ENCODE measurements at regions not wholly inside any gene's neighbourhood (a gene's known extent, or its start where the extent isn't known, plus 50 kb on each side); places are given as distances from the start of the nearest gene placed in this dataset.

DNA sequence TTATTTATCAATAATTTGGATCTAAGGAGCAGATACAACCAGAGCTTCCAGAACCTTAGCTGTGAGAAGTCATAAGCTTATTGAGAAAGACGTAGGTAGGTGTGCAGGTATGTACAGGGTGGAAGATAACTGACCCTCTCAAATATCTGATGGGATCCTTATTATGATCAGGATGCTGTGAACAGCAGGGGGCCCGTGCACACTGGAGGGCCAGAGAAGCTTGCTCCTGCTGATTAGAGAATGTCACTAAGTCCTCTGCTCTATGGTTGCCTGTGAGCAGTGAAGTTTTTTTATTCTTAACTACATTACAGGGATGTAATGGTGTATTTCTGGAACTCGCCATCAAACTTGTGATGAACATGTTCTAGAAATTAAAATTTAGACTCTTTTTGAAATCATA is 108.9 kb upstream of the POU5F2 start (continued):
- TF ChIP-seq, protein P1, sequence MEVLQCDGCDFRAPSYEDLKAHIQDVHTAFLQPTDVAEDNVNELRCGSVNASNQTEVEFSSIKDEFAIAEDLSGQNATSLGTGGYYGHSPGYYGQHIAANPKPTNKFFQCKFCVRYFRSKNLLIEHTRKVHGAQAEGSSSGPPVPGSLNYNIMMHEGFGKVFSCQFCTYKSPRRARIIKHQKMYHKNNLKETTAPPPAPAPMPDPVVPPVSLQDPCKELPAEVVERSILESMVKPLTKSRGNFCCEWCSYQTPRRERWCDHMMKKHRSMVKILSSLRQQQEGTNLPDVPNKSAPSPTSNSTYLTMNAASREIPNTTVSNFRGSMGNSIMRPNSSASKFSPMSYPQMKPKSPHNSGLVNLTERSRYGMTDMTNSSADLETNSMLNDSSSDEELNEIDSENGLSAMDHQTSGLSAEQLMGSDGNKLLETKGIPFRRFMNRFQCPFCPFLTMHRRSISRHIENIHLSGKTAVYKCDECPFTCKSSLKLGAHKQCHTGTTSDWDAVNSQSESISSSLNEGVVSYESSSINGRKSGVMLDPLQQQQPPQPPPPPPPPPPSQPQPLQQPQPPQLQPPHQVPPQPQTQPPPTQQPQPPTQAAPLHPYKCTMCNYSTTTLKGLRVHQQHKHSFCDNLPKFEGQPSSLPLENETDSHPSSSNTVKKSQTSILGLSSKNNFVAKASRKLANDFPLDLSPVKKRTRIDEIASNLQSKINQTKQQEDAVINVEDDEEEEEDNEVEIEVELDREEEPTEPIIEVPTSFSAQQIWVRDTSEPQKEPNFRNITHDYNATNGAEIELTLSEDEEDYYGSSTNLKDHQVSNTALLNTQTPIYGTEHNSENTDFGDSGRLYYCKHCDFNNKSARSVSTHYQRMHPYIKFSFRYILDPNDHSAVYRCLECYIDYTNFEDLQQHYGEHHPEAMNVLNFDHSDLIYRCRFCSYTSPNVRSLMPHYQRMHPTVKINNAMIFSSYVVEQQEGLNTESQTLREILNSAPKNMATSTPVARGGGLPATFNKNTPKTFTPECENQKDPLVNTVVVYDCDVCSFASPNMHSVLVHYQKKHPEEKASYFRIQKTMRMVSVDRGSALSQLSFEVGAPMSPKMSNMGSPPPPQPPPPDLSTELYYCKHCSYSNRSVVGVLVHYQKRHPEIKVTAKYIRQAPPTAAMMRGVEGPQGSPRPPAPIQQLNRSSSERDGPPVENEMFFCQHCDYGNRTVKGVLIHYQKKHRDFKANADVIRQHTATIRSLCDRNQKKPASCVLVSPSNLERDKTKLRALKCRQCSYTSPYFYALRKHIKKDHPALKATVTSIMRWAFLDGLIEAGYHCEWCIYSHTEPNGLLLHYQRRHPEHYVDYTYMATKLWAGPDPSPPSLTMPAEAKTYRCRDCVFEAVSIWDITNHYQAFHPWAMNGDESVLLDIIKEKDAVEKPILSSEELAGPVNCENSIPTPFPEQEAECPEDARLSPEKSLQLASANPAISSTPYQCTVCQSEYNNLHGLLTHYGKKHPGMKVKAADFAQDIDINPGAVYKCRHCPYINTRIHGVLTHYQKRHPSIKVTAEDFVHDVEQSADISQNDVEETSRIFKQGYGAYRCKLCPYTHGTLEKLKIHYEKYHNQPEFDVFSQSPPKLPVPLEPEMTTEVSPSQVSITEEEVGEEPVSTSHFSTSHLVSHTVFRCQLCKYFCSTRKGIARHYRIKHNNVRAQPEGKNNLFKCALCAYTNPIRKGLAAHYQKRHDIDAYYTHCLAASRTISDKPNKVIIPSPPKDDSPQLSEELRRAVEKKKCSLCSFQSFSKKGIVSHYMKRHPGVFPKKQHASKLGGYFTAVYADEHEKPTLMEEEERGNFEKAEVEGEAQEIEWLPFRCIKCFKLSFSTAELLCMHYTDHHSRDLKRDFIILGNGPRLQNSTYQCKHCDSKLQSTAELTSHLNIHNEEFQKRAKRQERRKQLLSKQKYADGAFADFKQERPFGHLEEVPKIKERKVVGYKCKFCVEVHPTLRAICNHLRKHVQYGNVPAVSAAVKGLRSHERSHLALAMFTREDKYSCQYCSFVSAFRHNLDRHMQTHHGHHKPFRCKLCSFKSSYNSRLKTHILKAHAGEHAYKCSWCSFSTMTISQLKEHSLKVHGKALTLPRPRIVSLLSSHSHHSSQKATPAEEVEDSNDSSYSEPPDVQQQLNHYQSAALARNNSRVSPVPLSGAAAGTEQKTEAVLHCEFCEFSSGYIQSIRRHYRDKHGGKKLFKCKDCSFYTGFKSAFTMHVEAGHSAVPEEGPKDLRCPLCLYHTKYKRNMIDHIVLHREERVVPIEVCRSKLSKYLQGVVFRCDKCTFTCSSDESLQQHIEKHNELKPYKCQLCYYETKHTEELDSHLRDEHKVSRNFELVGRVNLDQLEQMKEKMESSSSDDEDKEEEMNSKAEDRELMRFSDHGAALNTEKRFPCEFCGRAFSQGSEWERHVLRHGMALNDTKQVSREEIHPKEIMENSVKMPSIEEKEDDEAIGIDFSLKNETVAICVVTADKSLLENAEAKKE (CRISPR knock-in tag; IDR thresholded peaks at IDR 0.05) = no peak
- no peak for TF ChIP-seq EZH2 (IDR thresholded peaks at IDR 0.05; ENCODE audit: low read depth, unreplicated experiment)
- TF ChIP-seq STAT1 (IDR thresholded peaks at IDR 0.05; ENCODE audit: unreplicated experiment) = no peak
- TF ChIP-seq EZH2phosphoT487 (IDR thresholded peaks at IDR 0.05; ENCODE audit: unreplicated experiment) = no peak
- TF ChIP-seq, protein P2, sequence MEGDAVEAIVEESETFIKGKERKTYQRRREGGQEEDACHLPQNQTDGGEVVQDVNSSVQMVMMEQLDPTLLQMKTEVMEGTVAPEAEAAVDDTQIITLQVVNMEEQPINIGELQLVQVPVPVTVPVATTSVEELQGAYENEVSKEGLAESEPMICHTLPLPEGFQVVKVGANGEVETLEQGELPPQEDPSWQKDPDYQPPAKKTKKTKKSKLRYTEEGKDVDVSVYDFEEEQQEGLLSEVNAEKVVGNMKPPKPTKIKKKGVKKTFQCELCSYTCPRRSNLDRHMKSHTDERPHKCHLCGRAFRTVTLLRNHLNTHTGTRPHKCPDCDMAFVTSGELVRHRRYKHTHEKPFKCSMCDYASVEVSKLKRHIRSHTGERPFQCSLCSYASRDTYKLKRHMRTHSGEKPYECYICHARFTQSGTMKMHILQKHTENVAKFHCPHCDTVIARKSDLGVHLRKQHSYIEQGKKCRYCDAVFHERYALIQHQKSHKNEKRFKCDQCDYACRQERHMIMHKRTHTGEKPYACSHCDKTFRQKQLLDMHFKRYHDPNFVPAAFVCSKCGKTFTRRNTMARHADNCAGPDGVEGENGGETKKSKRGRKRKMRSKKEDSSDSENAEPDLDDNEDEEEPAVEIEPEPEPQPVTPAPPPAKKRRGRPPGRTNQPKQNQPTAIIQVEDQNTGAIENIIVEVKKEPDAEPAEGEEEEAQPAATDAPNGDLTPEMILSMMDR (conservative IDR thresholded peaks at IDR 0.05; ENCODE audit: low read depth in 2 of 2) = no peak
- TF ChIP-seq, protein P3, sequence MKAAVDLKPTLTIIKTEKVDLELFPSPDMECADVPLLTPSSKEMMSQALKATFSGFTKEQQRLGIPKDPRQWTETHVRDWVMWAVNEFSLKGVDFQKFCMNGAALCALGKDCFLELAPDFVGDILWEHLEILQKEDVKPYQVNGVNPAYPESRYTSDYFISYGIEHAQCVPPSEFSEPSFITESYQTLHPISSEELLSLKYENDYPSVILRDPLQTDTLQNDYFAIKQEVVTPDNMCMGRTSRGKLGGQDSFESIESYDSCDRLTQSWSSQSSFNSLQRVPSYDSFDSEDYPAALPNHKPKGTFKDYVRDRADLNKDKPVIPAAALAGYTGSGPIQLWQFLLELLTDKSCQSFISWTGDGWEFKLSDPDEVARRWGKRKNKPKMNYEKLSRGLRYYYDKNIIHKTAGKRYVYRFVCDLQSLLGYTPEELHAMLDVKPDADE (IDR thresholded peaks at IDR 0.05) = no peak
- TF ChIP-seq NANOG (IDR thresholded peaks at IDR 0.05; ENCODE audit: borderline replicate concordance) = no peak
